Stimulated activated naive CD8-positive, alpha-beta T cell treated with anti-CD3 and anti-CD28 coated beads, Interleukin-15, amount 100 ng/mL, for 72 hours (primary cell): ENCODE measurements at regions not wholly inside any gene's neighbourhood (a gene's known extent, or its start where the extent isn't known, plus 50 kb on each side); places are given as distances from the start of the nearest gene placed in this dataset.
"Not testable (repeated sequence)": the region's sequence is repeated elsewhere in the genome, so short reads cannot be mapped to it uniquely, and the experiment has no call there.

ENCODE experiments used
- ATAC-seq: fragments of 150-1000 bp; cut with Tn5 transposase; 2 replicates; pipeline ENCODE4 v1.10.0; 2021; ENCODE audit warnings: mild to moderate bottlenecking, moderate library complexity
- DNase-seq, 2 donors: peaks; one replicate each; pipeline ENCODE4 v3.0.0; 2021 to 2022
- H3K27ac Mint-ChIP-seq, 2 donors: one replicate each; pipeline ENCODE4 v1.8.0; 2022; ENCODE audit warnings: mild to moderate bottlenecking in 2 of 2, mixed read lengths in 2 of 2, moderate library complexity in 2 of 2
- H3K27me3 Mint-ChIP-seq: one replicate; pipeline ENCODE4 v1.8.0; 2022; ENCODE audit warnings: mixed read lengths
- H3K4me1 Mint-ChIP-seq: one replicate; pipeline ENCODE4 v1.8.0; 2022; ENCODE audit warnings: mild to moderate bottlenecking, mixed read lengths
- H3K4me3 Mint-ChIP-seq, 2 donors: one replicate each; pipeline ENCODE4 v1.8.0; 2022; ENCODE audit warnings: mild to moderate bottlenecking in 2 of 2, mixed read lengths in 2 of 2, moderate library complexity in 1 of 2
- H3K9me3 Mint-ChIP-seq, 2 donors: one replicate each; pipeline ENCODE4 v1.8.0; 2022; ENCODE audit warnings: mixed read lengths in 2 of 2

DNA sequence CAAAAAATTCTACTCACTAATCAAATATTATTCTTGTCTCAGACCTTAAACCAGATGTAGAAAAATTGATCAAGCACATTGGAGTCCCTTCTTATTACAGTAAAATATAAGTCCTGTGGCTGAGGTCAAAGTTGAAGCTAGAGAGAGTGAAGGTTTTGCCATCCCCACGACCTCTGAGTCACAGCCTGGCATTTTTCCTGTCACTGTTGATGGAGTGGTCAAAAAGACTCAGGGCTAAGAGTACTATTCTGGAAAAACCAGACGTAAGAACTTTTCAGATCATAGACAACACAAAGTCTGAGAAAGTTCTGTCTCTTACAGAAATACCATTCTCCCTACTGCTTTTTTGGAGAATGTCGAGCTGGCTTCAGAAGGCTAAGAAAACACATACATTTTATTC, 323.7 kb upstream of the ANKRD30A start:
- no peaks in the 10 kb centered on the region for H3K27me3 Mint-ChIP-seq
- no peak overlapping the region for H3K4me3 Mint-ChIP-seq
- peaks cover 0 to 6% of the 10 kb centered on the region in 2 donors for H3K9me3 Mint-ChIP-seq
- ATAC-seq (no peak), DNase-seq (no peak)
- no peak overlapping the region for H3K27ac Mint-ChIP-seq
- H3K4me1 Mint-ChIP-seq: no peaks in the 10 kb centered on the region

DNA sequence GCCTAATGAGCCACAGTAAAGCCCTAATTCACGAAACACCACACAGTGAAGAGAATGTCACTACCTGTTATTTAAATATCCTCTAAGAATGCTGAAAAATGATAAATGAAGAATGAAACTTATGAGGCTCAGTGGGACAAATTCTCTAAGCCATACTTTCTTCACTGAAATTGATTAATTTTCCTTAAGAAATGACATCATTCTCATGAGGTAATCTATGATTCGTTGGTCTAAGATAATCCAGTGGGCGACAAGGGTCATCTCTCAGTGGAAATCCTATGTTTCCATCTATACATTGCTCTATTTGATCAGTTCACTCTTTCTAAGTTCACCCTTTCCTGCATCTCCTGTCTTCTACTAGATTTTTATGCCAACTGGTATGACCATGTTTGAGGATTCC, 330.4 kb upstream of the ANKRD30A start:
- Mint-ChIP-seq H3K4me3 (no peak overlapping the region), H3K27ac (no peak overlapping the region), H3K9me3 (peaks cover 0 to 10% of the 10 kb centered on the region in 2 donors), H3K27me3 (no peaks in the 10 kb centered on the region), H3K4me1 (no peaks in the 10 kb centered on the region)
- ATAC-seq: no peak
- no peak for DNase-seq

DNA sequence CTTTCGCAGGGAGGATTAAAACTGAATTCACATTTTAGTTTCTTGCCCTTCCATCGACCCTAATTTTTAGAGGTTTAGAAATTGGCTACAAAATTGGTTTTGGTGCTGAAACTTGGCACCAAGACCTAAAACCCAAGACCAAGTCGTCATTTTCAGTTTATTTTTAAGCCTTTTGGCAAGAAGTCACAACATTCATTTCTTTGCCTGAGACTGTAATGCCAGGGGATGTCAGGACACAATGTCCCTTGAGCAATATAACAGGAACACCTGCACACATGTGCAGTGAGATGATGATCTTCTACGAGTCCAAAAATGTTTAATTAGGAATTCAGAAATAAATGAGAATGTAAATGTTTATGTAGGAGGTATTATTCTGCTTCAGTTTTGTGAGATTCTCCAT, 335.4 kb upstream of the ANKRD30A start:
- no peak overlapping the region for H3K27ac Mint-ChIP-seq
- peaks cover 0 to 4% of the 10 kb centered on the region in 2 donors for H3K9me3 Mint-ChIP-seq
- H3K4me3 Mint-ChIP-seq: no peak overlapping the region
- no peaks in the 10 kb centered on the region for H3K27me3 Mint-ChIP-seq
- DNase-seq (no peak), ATAC-seq (no peak)
- no peaks in the 10 kb centered on the region for H3K4me1 Mint-ChIP-seq

DNA sequence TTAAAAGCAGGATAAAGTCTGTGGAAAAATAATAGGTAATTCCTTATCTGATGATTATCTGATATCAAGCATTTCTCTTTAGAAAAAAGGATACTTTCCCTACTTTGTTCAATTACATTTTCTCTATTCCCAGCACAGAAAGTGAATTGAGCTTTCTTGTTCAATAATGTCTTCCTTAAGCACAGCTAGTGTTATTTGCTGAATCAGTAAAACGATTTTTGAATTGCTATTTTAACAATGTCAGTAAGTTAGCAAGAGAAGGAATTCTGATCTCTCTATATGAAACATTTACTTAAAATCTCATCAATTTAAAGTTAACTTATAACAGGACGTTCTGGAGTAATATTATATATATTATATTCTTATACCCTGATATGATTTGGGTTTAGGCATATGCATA, 337.2 kb upstream of the ANKRD30A start:
- ATAC-seq: no peak
- DNase-seq: no peak
- no peak overlapping the region for H3K4me3 Mint-ChIP-seq
- no peaks in the 10 kb centered on the region for H3K4me1 Mint-ChIP-seq
- no peak overlapping the region for H3K27ac Mint-ChIP-seq
- no peaks in the 10 kb centered on the region for H3K9me3 Mint-ChIP-seq
- H3K27me3 Mint-ChIP-seq: no peaks in the 10 kb centered on the region

DNA sequence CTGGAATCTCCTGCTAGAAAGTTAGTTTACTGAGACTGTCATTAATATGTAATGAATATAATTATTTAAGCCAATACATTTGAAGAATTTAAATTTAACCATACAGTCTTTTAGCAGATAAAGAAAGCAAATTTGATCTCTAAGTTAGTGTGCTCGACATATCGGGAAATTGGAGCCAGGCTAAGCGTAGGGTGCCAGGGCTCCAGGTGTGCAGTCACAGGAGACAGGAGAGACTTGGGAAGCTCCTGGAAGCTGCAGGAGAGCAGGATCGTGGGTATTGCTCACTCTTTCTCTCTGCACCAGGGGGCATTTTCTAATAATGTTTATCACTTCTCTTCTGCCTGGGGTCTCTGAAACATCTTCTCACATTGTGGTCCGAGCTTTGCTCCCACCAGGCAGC, 342.0 kb upstream of the ANKRD30A start:
- no peak overlapping the region for H3K4me3 Mint-ChIP-seq
- no peaks in the 10 kb centered on the region for H3K9me3 Mint-ChIP-seq
- H3K27me3 Mint-ChIP-seq: no peaks in the 10 kb centered on the region
- no peak for ATAC-seq
- DNase-seq: no peak
- no peaks in the 10 kb centered on the region for H3K4me1 Mint-ChIP-seq
- H3K27ac Mint-ChIP-seq: no peak overlapping the region

DNA sequence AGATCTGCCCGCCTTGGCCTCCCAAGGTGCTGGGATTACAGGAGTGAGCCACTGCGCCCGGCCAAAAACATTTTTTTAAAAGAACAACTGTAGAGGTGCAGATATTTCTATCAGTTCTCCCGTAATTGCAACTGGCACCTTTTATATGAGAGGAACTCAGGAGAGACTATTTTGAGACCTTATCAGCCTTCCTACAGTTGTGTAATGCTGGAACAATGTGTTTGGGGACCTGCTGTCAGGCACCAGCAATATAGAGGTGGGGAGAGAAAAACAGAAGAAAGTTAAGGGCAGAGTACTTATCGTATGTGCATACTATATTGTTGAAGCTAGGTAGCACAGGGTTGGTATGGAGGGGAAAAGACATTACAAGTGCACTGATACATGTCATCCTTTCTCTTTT, 343.8 kb upstream of the ANKRD30A start:
- Mint-ChIP-seq H3K9me3 (no peaks in the 10 kb centered on the region), H3K4me3 (no peak overlapping the region), H3K4me1 (no peaks in the 10 kb centered on the region), H3K27ac (no peak overlapping the region), H3K27me3 (no peaks in the 10 kb centered on the region)
- DNase-seq: no peak
- no peak for ATAC-seq

DNA sequence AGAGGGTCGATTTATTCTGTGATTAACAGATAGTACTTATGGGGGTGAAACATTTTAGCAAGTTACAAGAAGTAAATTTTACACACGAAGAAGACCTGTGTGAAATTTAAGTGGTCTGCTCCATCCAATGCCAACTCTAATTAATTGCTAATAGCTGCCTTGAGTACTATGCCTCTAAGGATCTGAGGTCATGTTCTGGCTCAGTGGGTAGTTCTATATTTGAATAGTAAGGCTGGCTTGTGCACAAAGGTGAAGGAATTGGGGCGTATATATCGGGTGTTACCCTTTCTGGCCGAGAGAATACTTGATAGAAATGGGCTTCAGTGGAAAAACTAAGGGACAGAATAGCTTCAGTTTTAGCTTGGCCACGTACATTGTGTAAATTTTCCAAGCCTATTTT, 345.2 kb upstream of the ANKRD30A start:
- H3K4me3 Mint-ChIP-seq: no peak overlapping the region
- DNase-seq: no peak
- H3K27ac Mint-ChIP-seq: no peak overlapping the region
- no peaks in the 10 kb centered on the region for H3K9me3 Mint-ChIP-seq
- no peaks in the 10 kb centered on the region for H3K4me1 Mint-ChIP-seq
- no peak for ATAC-seq
- no peaks in the 10 kb centered on the region for H3K27me3 Mint-ChIP-seq

DNA sequence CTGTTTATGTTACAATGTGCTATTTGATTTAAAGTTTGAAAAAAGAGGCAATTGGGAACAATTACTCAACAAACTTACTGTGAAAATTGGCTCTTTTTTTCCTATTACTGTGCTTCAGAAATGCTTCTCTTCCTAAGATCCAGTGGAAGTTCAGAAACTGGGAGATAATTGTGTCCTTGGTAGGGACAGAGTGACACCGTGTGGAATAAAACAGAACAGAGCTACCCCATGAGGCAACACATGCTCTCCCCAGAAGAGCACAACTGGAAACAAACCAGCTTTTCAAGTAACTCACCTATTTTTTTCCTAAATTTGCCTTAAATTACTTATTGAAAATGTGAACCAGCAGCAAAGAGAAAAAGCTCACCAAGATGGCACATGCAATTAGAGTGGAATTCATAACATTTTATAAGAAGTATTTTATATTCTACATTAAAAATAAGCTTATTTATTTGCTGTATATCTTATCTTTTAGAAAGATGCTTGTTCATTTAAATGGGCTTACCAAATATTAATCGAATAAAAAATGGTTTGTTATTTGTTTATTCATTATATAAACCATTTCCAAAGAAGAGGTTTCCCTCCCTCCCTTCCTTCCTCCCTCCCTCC, 346.1 kb upstream of the ANKRD30A start:
- ATAC-seq (no peak), DNase-seq (no peak)
- H3K27ac Mint-ChIP-seq: no peak overlapping the region
- no peaks in the 10 kb centered on the region for H3K27me3 Mint-ChIP-seq
- H3K4me3 Mint-ChIP-seq: no peak overlapping the region
- peaks cover 4% of the 10 kb centered on the region in 2 donors for H3K9me3 Mint-ChIP-seq
- no peaks in the 10 kb centered on the region for H3K4me1 Mint-ChIP-seq

DNA sequence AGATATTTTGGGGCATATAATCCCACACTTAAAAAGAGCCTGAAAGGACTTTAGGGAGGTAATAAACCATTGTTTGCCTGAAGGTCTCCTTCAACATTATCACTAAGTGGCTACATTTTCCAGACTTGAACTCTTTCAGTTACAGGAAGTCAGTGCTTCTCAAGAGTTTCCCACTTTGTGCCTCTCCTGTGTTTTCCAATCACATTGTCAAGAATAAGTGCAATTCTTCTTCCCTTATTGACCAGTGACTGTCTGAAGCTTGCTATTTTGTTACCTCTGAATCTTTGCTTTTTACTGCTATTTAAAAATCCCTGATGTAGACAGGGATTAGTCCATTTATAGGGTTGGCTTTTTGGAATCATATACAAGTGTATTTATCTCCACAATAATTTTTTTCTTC, 346.7 kb upstream of the ANKRD30A start:
- H3K27me3 Mint-ChIP-seq: no peaks in the 10 kb centered on the region
- no peak for ATAC-seq
- no peak for DNase-seq

DNA sequence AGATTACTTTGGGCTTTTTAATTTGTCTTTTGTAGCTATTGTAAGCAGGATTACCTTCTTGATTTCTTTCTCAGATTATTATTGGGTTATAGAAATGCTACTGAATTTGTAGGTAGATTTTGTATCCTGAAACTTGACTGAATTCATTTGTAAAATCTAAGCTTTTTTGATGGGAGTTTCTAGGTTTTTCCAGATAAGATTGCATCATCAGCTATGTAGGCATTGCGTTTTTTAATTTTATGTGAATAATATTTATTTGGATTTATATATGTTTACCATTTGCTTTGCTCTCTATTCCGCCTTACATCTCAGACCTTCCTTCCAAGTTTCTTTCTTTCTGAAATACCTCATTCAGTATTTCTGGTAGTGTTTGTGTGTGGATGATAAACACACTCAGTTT, 351.7 kb upstream of the ANKRD30A start:
- DNase-seq (no peak), ATAC-seq (no peak)
- Mint-ChIP-seq H3K4me1 (no peaks in the 10 kb centered on the region), H3K27me3 (no peaks in the 10 kb centered on the region), H3K27ac (no peak overlapping the region), H3K9me3 (peaks cover 4 to 12% of the 10 kb centered on the region in 2 donors), H3K4me3 (no peak overlapping the region)

More for the DNA sequence above, 346.7 kb upstream of the ANKRD30A start:
- Mint-ChIP-seq H3K9me3 (peaks cover 4 to 9% of the 10 kb centered on the region in 2 donors), H3K27ac (no peak overlapping the region), H3K4me3 (no peak overlapping the region), H3K4me1 (no peaks in the 10 kb centered on the region)

DNA sequence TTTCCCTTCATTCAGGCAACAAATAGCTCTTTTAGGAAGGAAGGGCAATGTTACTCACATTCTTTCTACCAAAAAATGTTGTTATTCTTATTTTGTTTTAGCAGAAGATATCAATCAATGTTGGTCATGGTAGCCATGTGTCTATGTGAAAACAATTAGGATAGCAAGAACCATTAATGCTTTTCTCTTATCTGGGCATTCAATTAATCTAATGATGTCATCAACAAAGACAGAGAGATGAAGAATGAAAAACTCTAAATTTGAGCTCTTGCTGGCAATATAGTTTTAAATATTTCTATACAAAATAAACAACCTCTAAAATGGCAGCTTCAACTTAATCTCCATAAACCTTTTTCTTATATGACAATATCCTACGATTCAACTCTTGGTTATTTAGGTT, 353.7 kb upstream of the ANKRD30A start:
- no peak overlapping the region for H3K27ac Mint-ChIP-seq
- H3K4me3 Mint-ChIP-seq: no peak overlapping the region
- DNase-seq: no peak
- ATAC-seq: no peak
- no peaks in the 10 kb centered on the region for H3K27me3 Mint-ChIP-seq
- peaks cover 4 to 12% of the 10 kb centered on the region in 2 donors for H3K9me3 Mint-ChIP-seq
- H3K4me1 Mint-ChIP-seq: no peaks in the 10 kb centered on the region

DNA sequence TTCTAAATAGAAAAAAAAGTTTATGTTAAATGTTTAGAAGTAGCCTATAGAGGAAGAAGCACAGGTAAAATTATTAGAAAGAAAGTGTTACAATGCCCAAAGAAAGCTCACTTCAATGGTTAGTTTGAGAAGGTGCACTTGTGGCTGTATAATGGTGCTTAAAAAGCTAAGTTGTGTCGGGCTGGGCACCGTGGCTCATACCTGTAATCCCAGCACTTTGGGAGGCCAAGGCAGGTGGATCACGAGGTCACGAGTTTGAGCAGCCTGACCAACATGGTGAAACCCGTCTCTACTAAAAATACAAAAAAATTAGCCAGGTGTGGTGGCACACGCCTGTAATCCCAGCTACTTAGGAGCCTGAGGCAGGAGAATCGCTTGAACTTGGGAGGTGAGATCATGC, 355.7 kb upstream of the ANKRD30A start:
- not testable (repeated sequence) for H3K27ac Mint-ChIP-seq, ATAC-seq, DNase-seq, H3K4me1 Mint-ChIP-seq, H3K27me3 Mint-ChIP-seq, H3K4me3 Mint-ChIP-seq
- H3K9me3 Mint-ChIP-seq: peaks cover 3 to 12% of the 10 kb centered on the region in 2 donors

DNA sequence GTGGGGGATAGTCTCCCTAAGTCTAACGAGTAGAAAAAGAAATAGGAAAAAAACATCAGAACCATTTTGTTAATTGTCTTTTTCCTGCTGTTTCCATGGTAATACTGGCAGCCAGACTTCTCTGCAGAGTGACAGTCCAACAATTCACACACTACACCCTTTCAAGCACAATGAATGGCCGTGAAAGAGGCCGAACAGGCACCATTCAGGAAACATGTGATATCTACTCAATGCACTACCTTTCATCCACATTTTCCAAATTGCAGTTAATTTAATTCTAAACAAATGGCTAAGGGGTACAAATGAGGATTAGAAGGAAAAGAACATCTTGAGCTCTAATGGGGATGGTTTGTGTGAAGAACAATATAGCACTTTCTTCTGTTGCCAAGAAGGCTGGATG, 358.5 kb upstream of the ANKRD30A start:
- H3K27ac Mint-ChIP-seq: no peak overlapping the region
- no peaks in the 10 kb centered on the region for H3K27me3 Mint-ChIP-seq
- DNase-seq (no peak), ATAC-seq (no peak)
- peaks cover 0 to 3% of the 10 kb centered on the region in 2 donors for H3K9me3 Mint-ChIP-seq
- H3K4me3 Mint-ChIP-seq: no peak overlapping the region
- H3K4me1 Mint-ChIP-seq: no peaks in the 10 kb centered on the region

DNA sequence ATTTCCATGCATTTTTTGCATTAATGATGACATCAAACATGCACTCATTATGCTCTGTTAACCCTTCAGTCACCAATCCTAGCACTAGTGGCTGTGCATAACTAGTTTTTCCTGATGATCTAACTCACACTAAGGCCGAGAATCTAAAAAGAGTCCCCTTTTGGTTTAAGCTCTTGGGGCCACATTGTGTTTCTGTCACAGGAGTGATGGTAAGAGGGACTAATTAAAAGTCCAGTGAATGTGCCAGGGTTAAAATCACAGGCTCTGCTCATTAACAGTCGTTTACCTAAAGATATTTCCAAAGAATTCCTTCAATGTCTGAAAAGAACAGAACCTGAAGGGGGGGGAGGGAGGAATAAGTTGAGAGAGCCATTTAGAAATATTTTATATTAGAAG, 359.0 kb upstream of the ANKRD30A start:
- DNase-seq (no peak), ATAC-seq (no peak)
- no peaks in the 10 kb centered on the region for H3K4me1 Mint-ChIP-seq
- H3K4me3 Mint-ChIP-seq: no peak overlapping the region
- H3K27me3 Mint-ChIP-seq: no peaks in the 10 kb centered on the region
- H3K9me3 Mint-ChIP-seq: peaks cover 0 to 3% of the 10 kb centered on the region in 2 donors
- no peak overlapping the region for H3K27ac Mint-ChIP-seq

DNA sequence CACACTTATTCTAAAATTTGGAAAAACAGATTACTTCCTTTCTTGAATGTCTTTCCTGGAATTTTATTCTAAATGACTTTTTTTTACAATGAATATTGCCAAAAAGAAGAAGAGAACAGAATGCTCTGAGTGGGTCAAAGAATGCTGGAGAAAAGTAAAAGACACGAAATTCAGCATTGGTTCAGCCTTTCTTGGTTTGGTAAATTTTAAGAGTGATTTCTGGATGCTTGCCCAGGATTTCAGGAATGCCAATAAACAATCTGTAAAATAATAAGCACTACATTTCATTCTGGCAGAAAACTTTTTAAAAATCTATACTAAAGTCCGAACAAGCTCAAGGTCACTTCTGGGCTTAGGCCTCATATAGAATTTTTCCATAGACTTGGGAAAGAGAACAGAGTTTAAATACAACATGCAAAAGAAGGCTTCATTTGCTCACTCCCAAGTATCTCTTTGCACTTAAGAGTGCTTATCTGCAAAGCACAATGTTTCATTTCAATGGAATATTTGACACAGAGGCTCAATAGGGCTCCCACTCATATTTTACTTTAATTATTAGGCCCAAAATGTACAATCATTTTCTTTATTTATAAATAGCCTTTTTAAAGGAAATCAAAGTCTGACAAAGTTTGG, 359.5 kb upstream of the ANKRD30A start:
- no peak for ATAC-seq
- no peak for DNase-seq
- Mint-ChIP-seq H3K27ac (no peak overlapping the region), H3K4me3 (no peak overlapping the region), H3K4me1 (no peaks in the 10 kb centered on the region), H3K9me3 (peaks cover 0 to 3% of the 10 kb centered on the region in 2 donors), H3K27me3 (no peaks in the 10 kb centered on the region)

DNA sequence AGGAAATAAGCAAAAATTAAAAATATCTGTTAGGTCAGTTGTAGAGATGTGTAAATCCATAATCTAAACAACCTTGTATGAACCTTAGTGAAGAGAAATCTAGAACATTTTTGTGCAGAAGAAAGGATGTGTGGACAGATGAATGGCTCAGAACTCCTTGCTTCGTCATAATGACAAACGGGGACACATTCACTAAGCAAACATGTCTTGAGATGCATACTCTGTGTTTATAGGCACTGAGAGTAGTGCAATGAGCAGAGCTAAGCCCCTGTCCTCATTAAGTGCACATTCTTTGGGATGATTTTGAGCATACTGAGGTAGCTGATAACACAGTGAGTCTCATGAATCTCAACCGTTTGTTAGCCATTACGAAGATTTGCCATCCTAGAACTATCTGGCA, 360.6 kb upstream of the ANKRD30A start:
- no peak overlapping the region for H3K4me3 Mint-ChIP-seq
- H3K9me3 Mint-ChIP-seq: peaks cover 0 to 3% of the 10 kb centered on the region in 2 donors
- no peaks in the 10 kb centered on the region for H3K4me1 Mint-ChIP-seq
- no peak for DNase-seq
- no peaks in the 10 kb centered on the region for H3K27me3 Mint-ChIP-seq
- ATAC-seq: no peak
- H3K27ac Mint-ChIP-seq: no peak overlapping the region

DNA sequence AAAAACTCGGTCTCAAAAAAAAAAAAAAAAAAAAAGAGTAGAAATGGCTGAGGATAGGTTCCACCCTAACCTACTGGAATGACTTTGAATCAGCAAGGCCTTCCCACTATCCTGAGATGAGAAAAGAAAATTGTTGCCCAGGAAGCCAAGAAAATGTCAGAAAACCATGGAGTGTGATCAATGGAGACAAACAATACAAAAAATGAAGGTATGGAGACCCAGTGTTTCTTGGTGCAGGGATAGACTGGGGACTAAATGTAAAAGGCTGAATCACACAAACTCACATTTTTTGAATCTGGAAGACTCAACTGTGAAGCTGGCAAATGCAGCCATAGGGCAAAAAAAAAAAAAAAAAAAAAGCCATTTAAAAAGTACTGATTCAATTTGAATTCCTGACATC, 364.3 kb upstream of the ANKRD30A start:
- no peak overlapping the region for H3K4me3 Mint-ChIP-seq
- no peaks in the 10 kb centered on the region for H3K27me3 Mint-ChIP-seq
- ATAC-seq (no peak), DNase-seq (no peak)
- H3K9me3 Mint-ChIP-seq: no peaks in the 10 kb centered on the region
- H3K27ac Mint-ChIP-seq: no peak overlapping the region
- no peaks in the 10 kb centered on the region for H3K4me1 Mint-ChIP-seq
